ENCODE measurements at regions not wholly inside any gene's neighbourhood (a gene's known extent, or its start where the extent isn't known, plus 50 kb on each side); places are given as distances from the start of the nearest gene placed in this dataset.

GRCh38 chr4:20487852-20488251, 212.4 kb upstream of the PACRGL start:
- TF ChIP-seq PATZ1 (CRISPR knock-in tag; IDR thresholded peaks at IDR 0.05; ENCODE audit: borderline replicate concordance) (peak; percentile 80; the same call in 1 of the 2 replicates), ZC3H10 (CRISPR knock-in tag; IDR thresholded peaks at IDR 0.05) (peak; percentile 94), ZNF70 (CRISPR knock-in tag; IDR thresholded peaks at IDR 0.05) (no peak), ISL1 (CRISPR knock-in tag; IDR thresholded peaks at IDR 0.05) (peak; percentile 98), TOX (CRISPR knock-in tag; IDR thresholded peaks at IDR 0.05; ENCODE audit: borderline replicate concordance) (peak; percentile 71), ESRRG (CRISPR knock-in tag; IDR thresholded peaks at IDR 0.05) (no peak)
- peak; percentile 53 for ATAC-seq

- TF ChIP-seq SNAI2 (CRISPR knock-in tag; IDR thresholded peaks at IDR 0.05), result no peak
- no peak for TF ChIP-seq PPARA (CRISPR knock-in tag; IDR thresholded peaks at IDR 0.05; ENCODE audit: borderline replicate concordance)
- no peak for TF ChIP-seq CREB5 (CRISPR knock-in tag; IDR thresholded peaks at IDR 0.05; ENCODE audit: low read depth)
- no peak for TF ChIP-seq ISL1 (CRISPR knock-in tag; IDR thresholded peaks at IDR 0.05)
- TF ChIP-seq BACH2 (CRISPR knock-in tag; IDR thresholded peaks at IDR 0.05; ENCODE audit: borderline replicate concordance), result no peak
- no peak for TF ChIP-seq CSRNP3 (CRISPR knock-in tag; IDR thresholded peaks at IDR 0.05)
- TF ChIP-seq ZNF70 (CRISPR knock-in tag; IDR thresholded peaks at IDR 0.05), result no peak
- no peak for TF ChIP-seq TCF4 (CRISPR knock-in tag; IDR thresholded peaks at IDR 0.05; ENCODE audit: borderline replicate concordance)
- no peak for TF ChIP-seq PATZ1 (CRISPR knock-in tag; IDR thresholded peaks at IDR 0.05; ENCODE audit: borderline replicate concordance)
- TF ChIP-seq OSR1 (CRISPR knock-in tag; IDR thresholded peaks at IDR 0.05), result no peak
- no peak for TF ChIP-seq RARB (CRISPR knock-in tag; IDR thresholded peaks at IDR 0.05)
- no peak for TF ChIP-seq POU6F1 (CRISPR knock-in tag; IDR thresholded peaks at IDR 0.05; ENCODE audit: borderline replicate concordance, low read depth)
- TF ChIP-seq ZNF565 (CRISPR knock-in tag; conservative IDR thresholded peaks at IDR 0.05; ENCODE audit: low read depth), result no peak
- TF ChIP-seq ESRRG (CRISPR knock-in tag; IDR thresholded peaks at IDR 0.05), result no peak
- TF ChIP-seq GLIS3 (CRISPR knock-in tag; IDR thresholded peaks at IDR 0.05), result no peak
- no peak for TF ChIP-seq CSDC2 (CRISPR knock-in tag; IDR thresholded peaks at IDR 0.05)
- no peak for TF ChIP-seq ZFP3 (CRISPR knock-in tag; IDR thresholded peaks at IDR 0.05)
- TF ChIP-seq ARNTL (CRISPR knock-in tag; IDR thresholded peaks at IDR 0.05; ENCODE audit: borderline replicate concordance, low read depth), result no peak
- no peak for TF ChIP-seq ZC3H10 (CRISPR knock-in tag; IDR thresholded peaks at IDR 0.05)
- ATAC-seq, result no peak
Observed at GRCh38 chr4:20490734-20491133, 209.5 kb upstream of the PACRGL start.

- ATAC-seq, result peak; percentile 79
- TF ChIP-seq ESRRG (CRISPR knock-in tag; IDR thresholded peaks at IDR 0.05), result peak; percentile 72; the same call in 1 of the 2 replicates
- TF ChIP-seq POU6F1 (CRISPR knock-in tag; IDR thresholded peaks at IDR 0.05; ENCODE audit: borderline replicate concordance, low read depth), result 0 out of 2 replicates have a peak, but pooled peaks have one; percentile 58
- TF ChIP-seq ISL1 (CRISPR knock-in tag; IDR thresholded peaks at IDR 0.05), result peak; percentile 96
- no peak; the same call in 1 of the 2 replicates for TF ChIP-seq CREB5 (CRISPR knock-in tag; IDR thresholded peaks at IDR 0.05; ENCODE audit: low read depth)
Observed at GRCh38 chr4:20493761-20494353, 206.4 kb upstream of the PACRGL start.
